Panc1 (cell line): ENCODE measurements at regions not wholly inside any gene's neighbourhood (a gene's known extent, or its start where the extent isn't known, plus 50 kb on each side); places are given as distances from the start of the nearest gene placed in this dataset.

Source experiments
- ATAC-seq: fragments of 200-7000 bp; cut with Tn5 transposase; 2 replicates; pipeline ENCODE4 v1.9.1; 2020; ENCODE audit warnings: mild to moderate bottlenecking, moderate library complexity
- BruUV-seq: library from RNA; stranded (reverse); fragments of 400-500 nt; replicated peaks from 2 replicates; lab custom pipeline; 2021; lab: Mats Ljungman, UMichigan
- CTCF ChIA-PET: fragments of 300-600 bp; sonication (Branson Sonifier 250); formaldehyde crosslinking; loops from one replicate; lab custom pipeline; 2022; ENCODE audit warnings: antibody characterized with exemption; lab: Charles Lee
- POLR2A ChIA-PET: fragments of 300-600 bp; sonication (Branson Sonifier 250); formaldehyde crosslinking; loops from one replicate; lab custom pipeline; 2022; ENCODE audit warnings: antibody characterized with exemption; lab: Charles Lee
- DNase-seq: peaks from one replicate; pipeline ENCODE4 v3.0.0-alpha.2; 2010; ENCODE audit warnings: low read depth, low spot score
- H3K27ac ChIP-seq: 2 replicates; pipeline ENCODE4 v1.5.1; 2011; ENCODE audit warnings: mild to moderate bottlenecking, low read length, inconsistent platforms
- H3K27me3 ChIP-seq: fragments of 200-500 bp; sonication (Bioruptor generic); 2 replicates; pipeline ENCODE4 v1.6.0; 2014; ENCODE audit warnings: low read length, inconsistent platforms; ENCODE audit not compliant: control insufficient read depth, insufficient read depth
- H3K36me3 ChIP-seq: fragments of 200-500 bp; sonication (Bioruptor generic); 2 replicates; pipeline ENCODE4 v1.5.1; 2014; ENCODE audit warnings: inconsistent platforms, mild to moderate bottlenecking, low read length, moderate library complexity; ENCODE audit not compliant: control insufficient read depth, insufficient read depth
- H3K4me1 ChIP-seq: 2 replicates; pipeline ENCODE4 v1.5.1; 2011; ENCODE audit warnings: inconsistent platforms, mild to moderate bottlenecking, low read length, moderate library complexity; ENCODE audit not compliant: control insufficient read depth, insufficient read depth
- H3K4me3 ChIP-seq, 2 experiments: 2 replicates each; pipeline ENCODE4 v1.5.1; 2011 to 2012; ENCODE audit warnings: low read depth in 2 of 2, low read length in 2 of 2, mild to moderate bottlenecking in 2 of 2, inconsistent platforms in 1 of 2, moderate library complexity in 1 of 2
- H3K9me3 ChIP-seq: fragments of 200-500 bp; sonication (Bioruptor generic); 2 replicates; pipeline ENCODE4 v1.5.1; 2014; ENCODE audit warnings: low read depth, mild to moderate bottlenecking, inconsistent platforms, low read length, moderate library complexity; ENCODE audit not compliant: control insufficient read depth, insufficient read depth
- POLR2AphosphoS5 ChIP-seq: IDR thresholded peaks from 2 replicates; pipeline ENCODE4 v1.6.1; 2012; ENCODE audit warnings: mild to moderate bottlenecking, low read depth, low read length, moderate library complexity
- REST ChIP-seq, 2 experiments: IDR thresholded peaks; 2 replicates each; pipeline ENCODE4 v1.6.1; 2011 to 2012; ENCODE audit warnings: low read depth in 2 of 2, control low read depth in 1 of 2, low read length in 1 of 2, mild to moderate bottlenecking in 1 of 2, moderate library complexity in 1 of 2; ENCODE audit not compliant: insufficient read depth in 1 of 2
- SIN3A ChIP-seq: IDR thresholded peaks from 2 replicates; pipeline ENCODE4 v1.6.1; 2012; ENCODE audit warnings: low read depth, mild to moderate bottlenecking, low read length, moderate library complexity, borderline replicate concordance; ENCODE audit not compliant: insufficient read depth
- TCF7L2 ChIP-seq: IDR thresholded peaks from 2 replicates; pipeline ENCODE4 v1.6.1; 2011; ENCODE audit warnings: mild to moderate bottlenecking, low read depth, low read length, inconsistent platforms
- in situ Hi-C: cut with HindIII; loops from 2 replicates; pipeline ENCODE4 v1.10.0; 2016; ENCODE audit warnings: low sequenced_read_pairs, low pct_unique_long_range_greater_than_20kb
- intact Hi-C: fragments of 100-400 bp; cut with micrococcal nuclease; formaldehyde crosslinking; loops from one replicate; pipeline ENCODE4 v1.10.0; 2022; ENCODE audit not compliant: unreplicated experiment
- TF ChIP-seq, protein P1 (sequence below): fragments of 450-650 bp; IDR thresholded peaks from 2 replicates; pipeline ENCODE4 v1.5.1; 2017; ENCODE audit warnings: mild to moderate bottlenecking

DNA sequence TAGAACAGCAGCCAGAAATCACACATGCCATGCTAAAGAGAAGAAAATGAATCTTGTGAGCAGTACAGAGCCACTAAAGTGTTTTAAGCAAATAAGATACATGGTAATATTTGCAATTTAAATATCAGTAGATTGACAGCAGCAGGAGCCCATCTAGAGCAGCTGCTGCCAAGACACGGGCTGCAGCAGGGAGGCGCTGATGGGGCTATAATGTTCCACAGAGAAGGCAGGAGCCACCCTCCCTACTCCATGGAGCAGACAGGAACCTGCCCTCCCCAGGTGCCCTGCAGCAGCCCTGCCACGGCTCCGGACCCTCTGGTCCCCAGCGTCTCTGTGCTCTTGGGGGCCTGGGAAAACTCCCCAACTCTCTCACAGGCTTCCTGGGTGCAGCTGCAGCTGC lies 224.1 kb upstream of the ISL1 start:
- DNase-seq (no peak), ATAC-seq (no peak)
- H3K36me3 ChIP-seq = no peaks in the 10 kb centered on the region
- no TSS peak for BruUV-seq
- TF ChIP-seq POLR2AphosphoS5 (no peak), SIN3A (no peak), TCF7L2 (no peak), REST (IDR thresholded peaks at IDR 0.05; ENCODE audit: insufficient read depth in 1 of 2, low read depth in 2 of 2, low read length in 1 of 2) (no peak)
- TF ChIP-seq, protein P1, sequence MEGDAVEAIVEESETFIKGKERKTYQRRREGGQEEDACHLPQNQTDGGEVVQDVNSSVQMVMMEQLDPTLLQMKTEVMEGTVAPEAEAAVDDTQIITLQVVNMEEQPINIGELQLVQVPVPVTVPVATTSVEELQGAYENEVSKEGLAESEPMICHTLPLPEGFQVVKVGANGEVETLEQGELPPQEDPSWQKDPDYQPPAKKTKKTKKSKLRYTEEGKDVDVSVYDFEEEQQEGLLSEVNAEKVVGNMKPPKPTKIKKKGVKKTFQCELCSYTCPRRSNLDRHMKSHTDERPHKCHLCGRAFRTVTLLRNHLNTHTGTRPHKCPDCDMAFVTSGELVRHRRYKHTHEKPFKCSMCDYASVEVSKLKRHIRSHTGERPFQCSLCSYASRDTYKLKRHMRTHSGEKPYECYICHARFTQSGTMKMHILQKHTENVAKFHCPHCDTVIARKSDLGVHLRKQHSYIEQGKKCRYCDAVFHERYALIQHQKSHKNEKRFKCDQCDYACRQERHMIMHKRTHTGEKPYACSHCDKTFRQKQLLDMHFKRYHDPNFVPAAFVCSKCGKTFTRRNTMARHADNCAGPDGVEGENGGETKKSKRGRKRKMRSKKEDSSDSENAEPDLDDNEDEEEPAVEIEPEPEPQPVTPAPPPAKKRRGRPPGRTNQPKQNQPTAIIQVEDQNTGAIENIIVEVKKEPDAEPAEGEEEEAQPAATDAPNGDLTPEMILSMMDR = no peak
- POLR2A ChIA-PET = no interaction called here
- no peak overlapping the region for H3K27ac ChIP-seq
- no peaks in the 10 kb centered on the region for H3K4me1 ChIP-seq
- H3K27me3 ChIP-seq = no peaks in the 10 kb centered on the region
- H3K4me3 ChIP-seq = no peak overlapping the region
- CTCF ChIA-PET = no interaction called here
- no peaks in the 10 kb centered on the region for H3K9me3 ChIP-seq
- in situ Hi-C loops = no loop called here
- intact Hi-C loops = no loop called here

- ATAC-seq = no peak
- no peak overlapping the region for H3K4me3 ChIP-seq
- BruUV-seq = no TSS peak
- ChIA-PET POLR2A (no interaction called here), CTCF (no interaction called here)
- DNase-seq = no peak
- TF ChIP-seq POLR2AphosphoS5 = no peak
- TF ChIP-seq TCF7L2 = no peak
- no peak for TF ChIP-seq REST (IDR thresholded peaks at IDR 0.05; ENCODE audit: insufficient read depth in 1 of 2, low read depth in 2 of 2, low read length in 1 of 2)
- TF ChIP-seq SIN3A = no peak
- TF ChIP-seq, protein P1 = no peak
- no peaks in the 10 kb centered on the region for H3K4me1 ChIP-seq
- no peaks in the 10 kb centered on the region for H3K36me3 ChIP-seq
- intact Hi-C loops = no loop called here
- H3K9me3 ChIP-seq = no peaks in the 10 kb centered on the region
- in situ Hi-C loops = no loop called here
- H3K27ac ChIP-seq = no peak overlapping the region
- no peaks in the 10 kb centered on the region for H3K27me3 ChIP-seq
Observed at GRCh38 chr5:51159606-51160005, 223.6 kb upstream of the ISL1 start.
